K562 (cell line): ENCODE measurements at regions not wholly inside any gene's neighbourhood (a gene's known extent, or its start where the extent isn't known, plus 50 kb on each side); places are given as distances from the start of the nearest gene placed in this dataset.

ENCODE experiments used
- ATAC-seq: fragments of 200-7000 bp; cut with Tn5 transposase; 3 replicates; pipeline ENCODE4 v1.9.1; 2020; ENCODE audit warnings: moderate library complexity
- BruUV-seq: library from RNA; stranded (reverse); fragments of 400-500 nt; replicated peaks from 2 replicates; lab custom pipeline; 2021; lab: Mats Ljungman, UMichigan
- CTCF ChIA-PET: fragments of 300-600 bp; formaldehyde crosslinking; extraction: SDS; loops from one replicate; lab custom pipeline; 2021; ENCODE audit warnings: low intra/inter-chr PET ratio; lab: Yijun Ruan, JAX
- POLR2A ChIA-PET: fragments of 300-600, 350-650 bp; sonication (Branson Sonifier 250); formaldehyde crosslinking; extraction: SDS; loops from one replicate; lab custom pipeline; 2021; ENCODE audit warnings: antibody characterized with exemption, inconsistent platforms; lab: Yijun Ruan, JAX
- DNase-seq, 4 experiments: peaks; one replicate each; pipeline versions ENCODE4 v3.0.0 to v3.0.0-alpha.2; 2011 to 2018; ENCODE audit warnings: low spot score in 3 of 4, mixed read lengths in 3 of 4; ENCODE audit errors: extremely low read depth in 1 of 4
- FAIRE-seq: peaks from 2 replicates; lab custom pipeline; 2011; peaks lifted over from hg19 to GRCh38; lab: Jason Lieb, UNC
- H2AFZ ChIP-seq: 2 replicates; pipeline ENCODE4 v1.6.0; 2011; ENCODE audit warnings: low read depth, low read length, control low read depth, inconsistent platforms
- H3K27ac ChIP-seq: fragments of 200-600 bp; 3 replicates; pipeline ENCODE4 v1.8.0; 2011; ENCODE audit warnings: low read depth, mild to moderate bottlenecking, control low read depth, inconsistent platforms, low read length, moderate library complexity, mixed read lengths; ENCODE audit errors: extremely low read depth
- H3K27me3 ChIP-seq, 2 experiments: fragments of 300-600 bp in 1 of 2; 2 replicates in 1 of 2; 3 replicates in 1 of 2; pipeline versions ENCODE4 v1.6.0 to v1.8.0; 2011; ENCODE audit warnings: inconsistent platforms in 2 of 2, low read length in 2 of 2, mild to moderate bottlenecking in 1 of 2, mixed read lengths in 1 of 2, moderate library complexity in 1 of 2; ENCODE audit not compliant: control insufficient read depth in 2 of 2, insufficient read depth in 2 of 2
- H3K36me3 ChIP-seq: fragments of 300-600 bp; 3 replicates; pipeline ENCODE4 v1.8.0; 2011; ENCODE audit warnings: mild to moderate bottlenecking, low read length, inconsistent platforms; ENCODE audit not compliant: control insufficient read depth, insufficient read depth
- H3K4me1 ChIP-seq, 2 experiments: fragments of 200-600 bp in 1 of 2; replicated peaks in 1 of 2; 2 replicates in 1 of 2; 3 replicates in 1 of 2; pipeline versions ENCODE4 v1.5.1 to v1.8.0; 2011; ENCODE audit warnings: inconsistent platforms in 2 of 2, low read length in 2 of 2, mild to moderate bottlenecking in 1 of 2, mixed read lengths in 1 of 2, moderate library complexity in 1 of 2; ENCODE audit not compliant: control insufficient read depth in 2 of 2, insufficient read depth in 2 of 2
- H3K4me2 ChIP-seq: 2 replicates; pipeline ENCODE4 v1.6.1; 2011; ENCODE audit warnings: low read length, control low read depth, inconsistent platforms, mixed read lengths; ENCODE audit not compliant: insufficient read depth
- H3K4me3 ChIP-seq: fragments of 200-600 bp; sonication (generic), shearing (Covaris generic); 2 replicates; pipeline ENCODE4 v1.5.1; 2016; ENCODE audit warnings: control low read depth, inconsistent platforms
- H3K79me2 ChIP-seq: fragments of 200-600 bp; 3 replicates; pipeline ENCODE4 v1.8.0; 2011; ENCODE audit warnings: low read length, inconsistent platforms; ENCODE audit not compliant: control insufficient read depth, insufficient read depth
- H3K9ac ChIP-seq, 2 experiments: 2 replicates each; pipeline versions ENCODE4 v1.6.0 to v1.6.1; 2011; ENCODE audit warnings: low read depth in 2 of 2, low read length in 2 of 2, control low read depth in 1 of 2, inconsistent platforms in 1 of 2, mild to moderate bottlenecking in 1 of 2, mixed read lengths in 1 of 2; ENCODE audit not compliant: insufficient read depth in 1 of 2
- H3K9me1 ChIP-seq: one replicate; pipeline ENCODE4 v1.6.0; 2011; ENCODE audit warnings: inconsistent platforms, mild to moderate bottlenecking, low read length, moderate library complexity; ENCODE audit not compliant: control insufficient read depth, insufficient read depth
- H3K9me3 ChIP-seq: replicated peaks from 2 replicates; pipeline ENCODE4 v1.5.1; 2011; ENCODE audit warnings: low read depth, low read length, inconsistent platforms; ENCODE audit not compliant: control insufficient read depth, insufficient read depth
- H4K20me1 ChIP-seq: replicated peaks from 2 replicates; pipeline ENCODE4 v1.6.1; 2011; ENCODE audit warnings: low read length, inconsistent platforms, mixed read lengths; ENCODE audit not compliant: control insufficient read depth, insufficient read depth
- CBX2 ChIP-seq: fragments of 200-600 bp; sonication (generic); IDR thresholded peaks from one replicate; pipeline ENCODE4 v1.6.1; 2012; ENCODE audit warnings: mild to moderate bottlenecking, low read length, inconsistent platforms; ENCODE audit not compliant: insufficient read depth, poor library complexity, severe bottlenecking
- DMBX1 ChIP-seq: fragments of 250-450 bp; sonication (Bioruptor Pico); IDR thresholded peaks from 2 replicates; pipeline ENCODE4 v1.8.0; 2022; ENCODE audit warnings: inconsistent platforms, mild to moderate bottlenecking, moderate library complexity, borderline replicate concordance
- ELF2 ChIP-seq: fragments of 250-450 bp; sonication (Bioruptor Pico); IDR thresholded peaks from 2 replicates; pipeline ENCODE4 v1.5.0; 2021; ENCODE audit warnings: mild to moderate bottlenecking
- HDAC6 ChIP-seq: IDR thresholded peaks from 2 replicates; pipeline ENCODE4 v1.6.1; 2012; ENCODE audit warnings: low read depth, mild to moderate bottlenecking, control low read depth, inconsistent platforms, low read length, moderate library complexity
- JUNB ChIP-seq: fragments of 450-650 bp; formaldehyde crosslinking; conservative IDR thresholded peaks from 2 replicates; pipeline ENCODE4 v1.4.0; 2020; ENCODE audit warnings: mild to moderate bottlenecking
- PTTG1 ChIP-seq: fragments of 450-650 bp; IDR thresholded peaks from 2 replicates; pipeline ENCODE4 v1.6.1; 2016; ENCODE audit warnings: low read depth, mild to moderate bottlenecking, missing genetic modification characterization, missing compliant biosample characterization
- ZNF830 ChIP-seq: fragments of 250-450 bp; sonication (Bioruptor Pico); IDR thresholded peaks from 2 replicates; pipeline ENCODE4 v1.5.0; 2021; ENCODE audit warnings: mild to moderate bottlenecking
- WGBS: fragments of 100-300 bp; shearing (Covaris generic); methylation state at CpG from one replicate; pipeline ENCODE4 v1.1.6; 2016; ENCODE audit warnings: low coverage, mixed read lengths; ENCODE audit not compliant: insufficient coverage; ENCODE audit errors: missing lambda C conversion rate; 5-methylcytosine and 5-hydroxymethylcytosine counted together
- in situ Hi-C: fragments of 300-500 bp; cut with MboI; formaldehyde crosslinking; loops from 4 replicates; pipeline ENCODE4 v1.15.0; 2018; ENCODE audit warnings: inconsistent platforms, mixed read lengths
- intact Hi-C: fragments of 100-400 bp; cut with micrococcal nuclease; formaldehyde crosslinking; loops from 2 replicates; pipeline ENCODE4 v1.14.2; 2022
- TF ChIP-seq, protein P1 (sequence below), 2 experiments: IDR thresholded peaks; 2 replicates each; pipeline ENCODE4 v1.6.1; 2011; ENCODE audit warnings: borderline replicate concordance in 1 of 2, control low read depth in 1 of 2, low read depth in 1 of 2, low read length in 1 of 2, mild to moderate bottlenecking in 1 of 2, mixed read lengths in 1 of 2, moderate library complexity in 1 of 2; ENCODE audit not compliant: insufficient read depth in 1 of 2, insufficient read length in 1 of 2, poor library complexity in 1 of 2, severe bottlenecking in 1 of 2; ENCODE audit errors: extremely low read depth in 1 of 2

GRCh38 chr11:79894111-79894510 is 453.3 kb upstream of the TENM4 start:
- Histone ChIP-seq H3K36me3 (no peaks in the 10 kb centered on the region), H3K4me2 (no peak overlapping the region), H3K9ac (no peak overlapping the region), H2AFZ (no peak overlapping the region), H3K4me3 (no peak overlapping the region), H3K4me1 (no peaks in the 10 kb centered on the region), H4K20me1 (no peaks in the 10 kb centered on the region), H3K79me2 (no peaks in the 10 kb centered on the region), H3K9me3 (no peaks in the 10 kb centered on the region), H3K9me1 (no peaks in the 10 kb centered on the region), H3K27me3 (no peaks in the 10 kb centered on the region), H3K27ac (no peak overlapping the region)
- TF ChIP-seq PTTG1 (tag) (no peak), JUNB (CRISPR knock-in tag) (no peak), CBX2 (no peak), ELF2 (CRISPR knock-in tag) (no peak), DMBX1 (CRISPR knock-in tag) (no peak), HDAC6 (no peak), ZNF830 (CRISPR knock-in tag) (no peak)
- TF ChIP-seq, protein P1, sequence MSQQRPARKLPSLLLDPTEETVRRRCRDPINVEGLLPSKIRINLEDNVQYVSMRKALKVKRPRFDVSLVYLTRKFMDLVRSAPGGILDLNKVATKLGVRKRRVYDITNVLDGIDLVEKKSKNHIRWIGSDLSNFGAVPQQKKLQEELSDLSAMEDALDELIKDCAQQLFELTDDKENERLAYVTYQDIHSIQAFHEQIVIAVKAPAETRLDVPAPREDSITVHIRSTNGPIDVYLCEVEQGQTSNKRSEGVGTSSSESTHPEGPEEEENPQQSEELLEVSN (IDR thresholded peaks at IDR 0.05; ENCODE audit: borderline replicate concordance in 1 of 2, extremely low read depth in 1 of 2, insufficient read depth in 1 of 2, insufficient read length in 1 of 2, low read depth in 1 of 2, low read length in 1 of 2, poor library complexity in 1 of 2, severe bottlenecking in 1 of 2) = no peak
- no peak for ATAC-seq
- ChIA-PET POLR2A (no interaction called here), CTCF (no interaction called here)
- in situ Hi-C loops (no loop called here), intact Hi-C loops (no loop called here)
- 0% methylated on average over 3 of the region's 3 CpGs for WGBS
- no TSS peak for BruUV-seq
- FAIRE-seq = no peak
- DNase-seq = no peak
